Astrocyte of the cerebellum (primary cell): ENCODE measurements at regions not wholly inside any gene's neighbourhood (a gene's known extent, or its start where the extent isn't known, plus 50 kb on each side); places are given as distances from the start of the nearest gene placed in this dataset.
"Not testable (repeated sequence)": the region's sequence is repeated elsewhere in the genome, so short reads cannot be mapped to it uniquely, and the experiment has no call there.

Source experiments
- DNase-seq: peaks from one replicate; pipeline ENCODE4 v3.0.0-alpha.2; 2011; ENCODE audit warnings: low read depth
- H3K4me3 ChIP-seq: 2 replicates; pipeline ENCODE4 v1.5.1; 2011; ENCODE audit warnings: mild to moderate bottlenecking, low read depth, low read length, moderate library complexity
- CTCF ChIP-seq: IDR thresholded peaks from 2 replicates; pipeline ENCODE4 v1.5.1; 2012; ENCODE audit warnings: low read length, low read depth, moderate library complexity, mild to moderate bottlenecking; ENCODE audit errors: missing control alignments
- in situ Hi-C: cut with HindIII; loops from 2 replicates; pipeline ENCODE4 v1.10.0; 2017; ENCODE audit warnings: low sequenced_read_pairs

GRCh38 chr14:22112004-22112403 lies 438.4 kb upstream of the OR4E1 start:
- in situ Hi-C loops, result no loop called here
- TF ChIP-seq CTCF, result peak; percentile 39
- no peak overlapping the region for H3K4me3 ChIP-seq
- no peak for DNase-seq

GRCh38 chr14:22107753-22108152 lies 434.1 kb upstream of the OR4E1 start:
- no peak for DNase-seq
- H3K4me3 ChIP-seq, result no peak overlapping the region
- in situ Hi-C loops, result no loop called here
- no peak for TF ChIP-seq CTCF

GRCh38 chr14:22106700-22107697 lies 433.4 kb upstream of the OR4E1 start:
- DNase-seq, result no peak
- in situ Hi-C loops, result no loop called here
- H3K4me3 ChIP-seq, result no peak overlapping the region
- TF ChIP-seq CTCF, result no peak

GRCh38 chr14:22105624-22106006 lies 432.0 kb upstream of the OR4E1 start:
- in situ Hi-C loops, result no loop called here
- no peak for DNase-seq
- no peak for TF ChIP-seq CTCF
- no peak overlapping the region for H3K4me3 ChIP-seq

- no peak for TF ChIP-seq CTCF
- in situ Hi-C loops, result no loop called here
- no peak for DNase-seq
These were observed 431.5 kb upstream of the OR4E1 start for GRCh38 chr14:22105006-22105623.

GRCh38 chr14:22100764-22101120 lies 427.1 kb upstream of the OR4E1 start:
- in situ Hi-C loops, DNase-seq, H3K4me3 ChIP-seq: not testable (repeated sequence)

More at GRCh38 chr14:22105006-22105623, 431.5 kb upstream of the OR4E1 start:
- H3K4me3 ChIP-seq, result no peak overlapping the region
